GM23248 (cell line): ENCODE measurements at regions not wholly inside any gene's neighbourhood (a gene's known extent, or its start where the extent isn't known, plus 50 kb on each side); places are given as distances from the start of the nearest gene placed in this dataset.

ENCODE experiments used
- EZH2 ChIP-seq: fragments of 200-600 bp; sonication (generic); IDR thresholded peaks from 2 replicates; pipeline ENCODE4 v1.6.1; 2018; ENCODE audit warnings: antibody characterized with exemption, mild to moderate bottlenecking; ENCODE audit not compliant: insufficient read depth, poor library complexity, severe bottlenecking
- EZH2phosphoT487 ChIP-seq: fragments of 200-600 bp; sonication (generic); IDR thresholded peaks from 2 replicates; pipeline ENCODE4 v1.6.1; 2018; ENCODE audit warnings: antibody characterized with exemption, moderate library complexity, mild to moderate bottlenecking, low read depth; ENCODE audit not compliant: insufficient read depth

DNA sequence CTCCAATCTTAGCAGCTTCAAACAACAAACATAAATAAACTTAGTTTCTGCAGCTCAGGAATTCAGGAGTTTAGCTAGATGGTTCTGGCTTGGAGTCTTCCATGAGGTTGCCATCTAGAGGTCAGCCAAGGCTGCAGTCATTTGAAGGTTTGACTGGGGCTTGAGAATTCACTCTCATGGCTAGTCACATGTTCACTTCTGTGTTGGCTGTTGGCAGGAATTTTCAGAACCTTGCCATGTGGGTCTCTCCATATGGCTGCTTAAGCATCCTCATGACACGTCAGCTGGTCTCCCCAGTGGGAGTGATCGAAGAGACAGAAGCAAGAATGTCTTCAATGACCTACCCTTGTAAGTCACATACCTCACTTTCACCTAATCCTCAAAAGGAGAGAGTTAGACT, 269.2 kb upstream of the CNTN3 start:
- TF ChIP-seq EZH2phosphoT487 (no peak), EZH2 (no peak)
